ENCODE measurements at regions not wholly inside any gene's neighbourhood (a gene's known extent, or its start where the extent isn't known, plus 50 kb on each side); places are given as distances from the start of the nearest gene placed in this dataset.

DNA sequence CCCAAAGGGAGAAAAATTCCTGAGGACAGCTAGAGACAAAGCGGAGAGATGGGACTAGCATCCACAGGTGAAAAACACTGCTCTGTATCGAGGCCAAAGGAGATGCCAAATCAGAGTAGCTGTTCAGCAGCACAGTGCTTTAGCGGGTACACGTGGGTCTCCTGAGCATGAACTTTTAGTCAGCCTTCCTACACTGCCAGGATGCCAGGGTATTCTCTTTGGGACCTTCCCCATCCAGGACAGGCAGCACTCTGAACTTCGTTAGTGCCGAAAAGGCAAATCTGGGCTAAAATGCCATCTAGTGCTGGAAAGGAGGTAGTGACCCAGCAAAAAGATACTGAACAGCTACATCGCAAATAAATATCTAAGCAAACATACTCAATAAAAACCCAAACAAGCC, 64.9 kb downstream of the C6orf58 start:
- Histone ChIP-seq H3K4me2 (ENCODE audit: low read length) (no peak overlapping the region), H3K9me2 (ENCODE audit: insufficient read depth, low read length) (no peaks in the 10 kb centered on the region), H3K79me2 (ENCODE audit: insufficient read depth, low read depth, low read length) (no peaks in the 10 kb centered on the region), H3K4me1 (ENCODE audit: insufficient read depth, low read length, poor library complexity, severe bottlenecking) (no peaks in the 10 kb centered on the region), H3K9me3 (ENCODE audit: low read length) (no peaks in the 10 kb centered on the region), H3K27ac (ENCODE audit: low read depth, low read length, poor library complexity, severe bottlenecking) (no peak overlapping the region), H3K4me3 (ENCODE audit: low read depth, low read length, poor library complexity, severe bottlenecking) (no peak overlapping the region), H4K20me1 (ENCODE audit: insufficient read depth, low read length) (no peaks in the 10 kb centered on the region), H2AFZ (ENCODE audit: low read length) (no peak overlapping the region), H3K36me3 (ENCODE audit: insufficient read depth, low read length) (no peaks in the 10 kb centered on the region)
- no TSS peak for BruUV-seq (replicated peaks)
- ChIA-PET CTCF (ENCODE audit: unreplicated experiment) (no interaction called here), POLR2A (no interaction called here)
- DNase-seq (ENCODE audit: low spot score) = peak; percentile 30
- no peak for TF ChIP-seq EZH2phosphoT487 (IDR thresholded peaks at IDR 0.05; ENCODE audit: borderline replicate concordance, low read depth, low read length)
- TF ChIP-seq, protein P1, sequence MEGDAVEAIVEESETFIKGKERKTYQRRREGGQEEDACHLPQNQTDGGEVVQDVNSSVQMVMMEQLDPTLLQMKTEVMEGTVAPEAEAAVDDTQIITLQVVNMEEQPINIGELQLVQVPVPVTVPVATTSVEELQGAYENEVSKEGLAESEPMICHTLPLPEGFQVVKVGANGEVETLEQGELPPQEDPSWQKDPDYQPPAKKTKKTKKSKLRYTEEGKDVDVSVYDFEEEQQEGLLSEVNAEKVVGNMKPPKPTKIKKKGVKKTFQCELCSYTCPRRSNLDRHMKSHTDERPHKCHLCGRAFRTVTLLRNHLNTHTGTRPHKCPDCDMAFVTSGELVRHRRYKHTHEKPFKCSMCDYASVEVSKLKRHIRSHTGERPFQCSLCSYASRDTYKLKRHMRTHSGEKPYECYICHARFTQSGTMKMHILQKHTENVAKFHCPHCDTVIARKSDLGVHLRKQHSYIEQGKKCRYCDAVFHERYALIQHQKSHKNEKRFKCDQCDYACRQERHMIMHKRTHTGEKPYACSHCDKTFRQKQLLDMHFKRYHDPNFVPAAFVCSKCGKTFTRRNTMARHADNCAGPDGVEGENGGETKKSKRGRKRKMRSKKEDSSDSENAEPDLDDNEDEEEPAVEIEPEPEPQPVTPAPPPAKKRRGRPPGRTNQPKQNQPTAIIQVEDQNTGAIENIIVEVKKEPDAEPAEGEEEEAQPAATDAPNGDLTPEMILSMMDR (conservative IDR thresholded peaks at IDR 0.05; ENCODE audit: low read length) = peak; percentile 77
- intact Hi-C loops (cut with micrococcal nuclease; ENCODE audit: unreplicated experiment) = no loop called here

All from OCI-LY7 (cell line).